ENCODE measurements at regions not wholly inside any gene's neighbourhood (a gene's known extent, or its start where the extent isn't known, plus 50 kb on each side); places are given as distances from the start of the nearest gene placed in this dataset.

DNA sequence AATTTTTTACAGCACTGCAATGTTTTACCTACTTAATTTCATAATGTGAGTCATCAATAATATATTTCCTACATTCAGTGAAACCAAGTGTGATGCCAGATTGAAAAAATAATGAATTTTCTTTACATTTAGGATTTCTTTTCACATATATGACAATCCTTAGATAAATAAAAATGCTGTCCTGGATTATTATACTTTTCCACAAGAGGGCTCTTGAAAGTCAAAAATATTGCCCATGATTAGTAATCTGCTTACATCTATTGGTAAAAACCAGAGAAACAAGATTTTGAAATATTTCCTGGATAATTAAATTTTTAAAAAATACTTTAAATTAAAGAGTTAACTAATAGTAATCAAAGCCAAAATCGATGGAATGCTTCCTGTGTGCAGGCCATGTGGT is 86.8 kb upstream of the PLPPR4 start:
- no peaks in the 10 kb centered on the region for H3K4me1 ChIP-seq (ENCODE audit: control extremely low read depth in 1 of 4, control insufficient read depth in 4 of 4, insufficient read depth in 4 of 4, low read length in 3 of 4)
- POLR2A ChIA-PET: no interaction called here
- DNase-seq: no peak
- no peaks in the 10 kb centered on the region for H3K36me3 ChIP-seq (ENCODE audit: control insufficient read depth in 4 of 4, insufficient read depth in 4 of 4, low read length in 3 of 4)
- no peak overlapping the region for H3K4me3 ChIP-seq (ENCODE audit: control insufficient read depth in 1 of 7, extremely low read depth in 1 of 7, insufficient read depth in 4 of 7, low read depth in 2 of 7, low read length in 6 of 7)
- CTCF ChIA-PET: interaction anchor here (0.8 kb wide), 1 partner anchor 19 kb away, joined by 3 read pairs; no protein-coding TSS in a partner anchor
- no peaks in the 10 kb centered on the region for H3K9me3 ChIP-seq (ENCODE audit: control extremely low read depth in 1 of 5, control insufficient read depth in 4 of 5, insufficient read depth in 2 of 5, low read depth in 1 of 5, low read length in 4 of 5)
- WGBS (ENCODE audit: insufficient coverage): no CpG with 5 or more reads among the region's 1 CpG
- H3K27ac ChIP-seq (ENCODE audit: insufficient read depth in 1 of 2, low read depth in 1 of 2, low read length in 2 of 2, poor library complexity in 1 of 2, severe bottlenecking in 2 of 2): no peak overlapping the region
- H3K27me3 ChIP-seq (replicated peaks in 2 of 5; ENCODE audit: control insufficient read depth in 4 of 5, insufficient read depth in 5 of 5, low read length in 4 of 5): no peaks in the 10 kb centered on the region

GRCh38 chr1:99180343-99180808 is 83.9 kb upstream of the PLPPR4 start:
- no peak overlapping the region for H3K27ac ChIP-seq (ENCODE audit: insufficient read depth in 1 of 2, low read depth in 1 of 2, low read length in 2 of 2, poor library complexity in 1 of 2, severe bottlenecking in 2 of 2)
- DNase-seq: peak; percentile 75 to 87 (median 87)
- ChIA-PET CTCF (interaction anchor here (0.6 to 1.5 kb wide), 10 partner anchors 9 to 525 kb away, joined by 3 to 9 read pairs (median 3); no protein-coding TSS in a partner anchor), POLR2A (no interaction called here)
- no peaks in the 10 kb centered on the region for H3K27me3 ChIP-seq (replicated peaks in 2 of 5; ENCODE audit: control insufficient read depth in 4 of 5, insufficient read depth in 5 of 5, low read length in 4 of 5)
- H3K36me3 ChIP-seq (ENCODE audit: control insufficient read depth in 4 of 4, insufficient read depth in 4 of 4, low read length in 3 of 4): no peaks in the 10 kb centered on the region
- no peak overlapping the region for H3K4me3 ChIP-seq (ENCODE audit: control insufficient read depth in 1 of 7, extremely low read depth in 1 of 7, insufficient read depth in 4 of 7, low read depth in 2 of 7, low read length in 6 of 7)
- no peaks in the 10 kb centered on the region for H3K4me1 ChIP-seq (ENCODE audit: control extremely low read depth in 1 of 4, control insufficient read depth in 4 of 4, insufficient read depth in 4 of 4, low read length in 3 of 4)
- H3K9me3 ChIP-seq (ENCODE audit: control extremely low read depth in 1 of 5, control insufficient read depth in 4 of 5, insufficient read depth in 2 of 5, low read depth in 1 of 5, low read length in 4 of 5): no peaks in the 10 kb centered on the region
- WGBS (ENCODE audit: insufficient coverage): 30% methylated on average over 3 of the region's 3 CpGs

DNA sequence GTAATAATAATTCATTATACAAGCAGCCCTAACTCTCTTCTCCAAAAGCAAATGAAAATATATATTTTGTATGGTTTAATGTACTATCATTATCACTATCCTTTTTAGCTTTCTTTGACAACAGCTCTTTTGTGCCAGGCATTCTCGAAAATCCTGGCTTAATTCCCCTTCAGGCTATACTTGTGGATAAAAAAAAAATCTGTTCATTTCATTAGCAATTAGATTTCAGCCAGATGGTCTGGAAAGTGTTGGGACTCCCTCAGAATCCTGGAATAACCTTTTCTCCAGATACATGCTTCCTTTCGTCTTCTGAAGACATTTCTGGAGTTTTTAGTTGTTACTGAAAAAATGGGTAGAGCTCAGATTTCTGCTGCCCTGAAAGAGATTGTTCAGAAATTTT is 83.4 kb upstream of the PLPPR4 start:
- Histone ChIP-seq H3K27ac (ENCODE audit: insufficient read depth in 1 of 2, low read depth in 1 of 2, low read length in 2 of 2, poor library complexity in 1 of 2, severe bottlenecking in 2 of 2) (no peak overlapping the region), H3K36me3 (ENCODE audit: control insufficient read depth in 4 of 4, insufficient read depth in 4 of 4, low read length in 3 of 4) (no peaks in the 10 kb centered on the region), H3K9me3 (ENCODE audit: control extremely low read depth in 1 of 5, control insufficient read depth in 4 of 5, insufficient read depth in 2 of 5, low read depth in 1 of 5, low read length in 4 of 5) (no peaks in the 10 kb centered on the region), H3K27me3 (replicated peaks in 2 of 5; ENCODE audit: control insufficient read depth in 4 of 5, insufficient read depth in 5 of 5, low read length in 4 of 5) (no peaks in the 10 kb centered on the region), H3K4me3 (ENCODE audit: control insufficient read depth in 1 of 7, extremely low read depth in 1 of 7, insufficient read depth in 4 of 7, low read depth in 2 of 7, low read length in 6 of 7) (no peak overlapping the region), H3K4me1 (ENCODE audit: control extremely low read depth in 1 of 4, control insufficient read depth in 4 of 4, insufficient read depth in 4 of 4, low read length in 3 of 4) (no peaks in the 10 kb centered on the region)
- ChIA-PET POLR2A (no interaction called here), CTCF (interaction anchor here (0.6 to 1.5 kb wide), 10 partner anchors 9 to 524 kb away, joined by 3 to 9 read pairs (median 3); no protein-coding TSS in a partner anchor)
- DNase-seq: no peak
- WGBS (ENCODE audit: insufficient coverage): 100% methylated on average over 1 of the region's 2 CpGs

GRCh38 chr1:99181892-99182291 is 82.4 kb upstream of the PLPPR4 start:
- Histone ChIP-seq H3K4me3 (ENCODE audit: control insufficient read depth in 1 of 7, extremely low read depth in 1 of 7, insufficient read depth in 4 of 7, low read depth in 2 of 7, low read length in 6 of 7) (no peak overlapping the region), H3K27me3 (replicated peaks in 2 of 5; ENCODE audit: control insufficient read depth in 4 of 5, insufficient read depth in 5 of 5, low read length in 4 of 5) (no peaks in the 10 kb centered on the region), H3K27ac (ENCODE audit: insufficient read depth in 1 of 2, low read depth in 1 of 2, low read length in 2 of 2, poor library complexity in 1 of 2, severe bottlenecking in 2 of 2) (no peak overlapping the region), H3K9me3 (ENCODE audit: control extremely low read depth in 1 of 5, control insufficient read depth in 4 of 5, insufficient read depth in 2 of 5, low read depth in 1 of 5, low read length in 4 of 5) (no peaks in the 10 kb centered on the region), H3K4me1 (ENCODE audit: control extremely low read depth in 1 of 4, control insufficient read depth in 4 of 4, insufficient read depth in 4 of 4, low read length in 3 of 4) (no peaks in the 10 kb centered on the region), H3K36me3 (ENCODE audit: control insufficient read depth in 4 of 4, insufficient read depth in 4 of 4, low read length in 3 of 4) (no peaks in the 10 kb centered on the region)
- ChIA-PET CTCF (interaction anchor here (1.3 to 1.5 kb wide), 2 partner anchors 10 to 300 kb away, joined by 4 to 9 read pairs; no protein-coding TSS in a partner anchor), POLR2A (no interaction called here)
- DNase-seq: no peak
- WGBS (ENCODE audit: insufficient coverage): 100% methylated on average over 2 of the region's 2 CpGs

DNA sequence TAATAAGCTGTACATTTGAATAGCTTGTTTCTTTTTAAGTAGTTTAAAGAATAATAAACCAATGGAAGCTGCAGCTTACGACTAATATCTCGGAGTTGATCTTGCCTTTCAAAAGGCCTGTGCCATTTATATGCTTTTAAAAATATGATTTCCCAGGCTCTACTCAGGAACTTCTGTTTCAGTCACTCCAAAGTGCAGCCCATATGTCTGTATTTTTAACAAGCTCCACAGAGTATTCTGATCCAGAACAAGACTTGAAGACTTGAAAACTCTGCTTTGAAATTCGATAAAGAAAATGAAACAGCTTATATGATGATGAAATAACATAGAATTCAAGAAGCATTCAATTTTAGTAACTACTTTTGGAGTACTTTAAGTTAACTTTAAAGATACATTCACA is 79.1 kb upstream of the PLPPR4 start:
- CTCF ChIA-PET: interaction anchor here (0.7 to 1.2 kb wide), 2 partner anchors 13 to 512 kb away, joined by 3 read pairs; no protein-coding TSS in a partner anchor
- WGBS (ENCODE audit: insufficient coverage): 100% methylated on average over 2 of the region's 3 CpGs
- POLR2A ChIA-PET: no interaction called here

DNA sequence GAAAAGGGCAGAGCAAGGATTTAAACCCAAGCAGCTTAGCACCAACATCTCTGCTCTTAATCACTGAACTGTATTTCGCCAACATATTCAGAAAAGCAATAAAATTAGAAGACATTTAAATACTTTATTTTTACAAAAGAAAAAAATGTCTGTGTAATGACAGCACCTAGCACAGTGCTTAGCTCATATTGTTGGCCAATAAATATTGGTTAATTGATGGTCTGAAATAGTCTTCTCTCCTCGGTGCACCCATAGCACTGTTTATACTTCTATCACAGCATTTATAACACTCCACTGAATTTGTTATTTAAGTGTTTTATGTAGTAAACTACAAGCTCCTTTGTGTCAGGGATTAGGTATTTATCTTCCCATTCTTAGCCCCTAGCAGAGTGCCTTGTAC is 70.9 kb upstream of the PLPPR4 start:
- Histone ChIP-seq H3K4me1 (ENCODE audit: control extremely low read depth in 1 of 4, control insufficient read depth in 4 of 4, insufficient read depth in 4 of 4, low read length in 3 of 4) (no peaks in the 10 kb centered on the region), H3K27me3 (replicated peaks in 2 of 5; ENCODE audit: control insufficient read depth in 4 of 5, insufficient read depth in 5 of 5, low read length in 4 of 5) (no peaks in the 10 kb centered on the region), H3K36me3 (ENCODE audit: control insufficient read depth in 4 of 4, insufficient read depth in 4 of 4, low read length in 3 of 4) (no peaks in the 10 kb centered on the region), H3K9me3 (ENCODE audit: control extremely low read depth in 1 of 5, control insufficient read depth in 4 of 5, insufficient read depth in 2 of 5, low read depth in 1 of 5, low read length in 4 of 5) (no peaks in the 10 kb centered on the region), H3K4me3 (ENCODE audit: control insufficient read depth in 1 of 7, extremely low read depth in 1 of 7, insufficient read depth in 4 of 7, low read depth in 2 of 7, low read length in 6 of 7) (no peak overlapping the region), H3K27ac (ENCODE audit: insufficient read depth in 1 of 2, low read depth in 1 of 2, low read length in 2 of 2, poor library complexity in 1 of 2, severe bottlenecking in 2 of 2) (no peak overlapping the region)
- no CpG with 5 or more reads among the region's 2 CpGs for WGBS (ENCODE audit: insufficient coverage)
- ChIA-PET CTCF (interaction anchor here (0.6 kb wide), 1 partner anchor 13 kb away, joined by 3 read pairs; no protein-coding TSS in a partner anchor), POLR2A (no interaction called here)
- no peak for DNase-seq

More for the DNA sequence above, 79.1 kb upstream of the PLPPR4 start:
- no peak overlapping the region for H3K27ac ChIP-seq (ENCODE audit: insufficient read depth in 1 of 2, low read depth in 1 of 2, low read length in 2 of 2, poor library complexity in 1 of 2, severe bottlenecking in 2 of 2)
- H3K27me3 ChIP-seq (replicated peaks in 2 of 5; ENCODE audit: control insufficient read depth in 4 of 5, insufficient read depth in 5 of 5, low read length in 4 of 5): no peaks in the 10 kb centered on the region
- DNase-seq: no peak
- no peaks in the 10 kb centered on the region for H3K4me1 ChIP-seq (ENCODE audit: control extremely low read depth in 1 of 4, control insufficient read depth in 4 of 4, insufficient read depth in 4 of 4, low read length in 3 of 4)
- H3K4me3 ChIP-seq (ENCODE audit: control insufficient read depth in 1 of 7, extremely low read depth in 1 of 7, insufficient read depth in 4 of 7, low read depth in 2 of 7, low read length in 6 of 7): no peak overlapping the region
- no peaks in the 10 kb centered on the region for H3K36me3 ChIP-seq (ENCODE audit: control insufficient read depth in 4 of 4, insufficient read depth in 4 of 4, low read length in 3 of 4)
- H3K9me3 ChIP-seq (ENCODE audit: control extremely low read depth in 1 of 5, control insufficient read depth in 4 of 5, insufficient read depth in 2 of 5, low read depth in 1 of 5, low read length in 4 of 5): no peaks in the 10 kb centered on the region

DNA sequence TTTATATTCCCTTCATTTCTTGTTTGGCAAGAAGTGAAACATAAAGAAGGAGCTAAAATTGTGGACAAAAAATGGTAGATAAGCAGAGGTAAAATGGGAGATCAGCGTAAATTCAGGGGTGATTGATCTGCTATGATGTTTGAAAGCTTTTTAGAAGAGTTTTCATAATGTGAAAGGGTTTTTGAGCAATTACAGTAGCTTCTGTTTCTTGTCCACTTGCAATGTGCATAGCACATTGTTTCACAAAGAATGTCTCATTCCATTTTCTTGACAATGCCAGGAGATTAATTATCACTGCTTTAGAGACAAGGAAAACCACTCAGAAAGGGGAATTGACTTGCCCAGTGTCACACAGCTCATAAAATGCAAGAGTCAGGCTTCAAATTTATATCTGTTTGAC is 65.9 kb upstream of the PLPPR4 start:
- Histone ChIP-seq H3K9me3 (ENCODE audit: control extremely low read depth in 1 of 5, control insufficient read depth in 4 of 5, insufficient read depth in 2 of 5, low read depth in 1 of 5, low read length in 4 of 5) (no peaks in the 10 kb centered on the region), H3K4me3 (ENCODE audit: control insufficient read depth in 1 of 7, extremely low read depth in 1 of 7, insufficient read depth in 4 of 7, low read depth in 2 of 7, low read length in 6 of 7) (no peak overlapping the region), H3K27ac (ENCODE audit: insufficient read depth in 1 of 2, low read depth in 1 of 2, low read length in 2 of 2, poor library complexity in 1 of 2, severe bottlenecking in 2 of 2) (no peak overlapping the region), H3K36me3 (ENCODE audit: control insufficient read depth in 4 of 4, insufficient read depth in 4 of 4, low read length in 3 of 4) (no peaks in the 10 kb centered on the region), H3K27me3 (replicated peaks in 2 of 5; ENCODE audit: control insufficient read depth in 4 of 5, insufficient read depth in 5 of 5, low read length in 4 of 5) (no peaks in the 10 kb centered on the region), H3K4me1 (ENCODE audit: control extremely low read depth in 1 of 4, control insufficient read depth in 4 of 4, insufficient read depth in 4 of 4, low read length in 3 of 4) (no peaks in the 10 kb centered on the region)
- POLR2A ChIA-PET: no interaction called here
- no peak for DNase-seq
- 88% methylated on average over 1 of the region's 1 CpG for WGBS (ENCODE audit: insufficient coverage)
- CTCF ChIA-PET: no interaction called here
